GM10266 (cell line): ENCODE measurements at regions not wholly inside any gene's neighbourhood (a gene's known extent, or its start where the extent isn't known, plus 50 kb on each side); places are given as distances from the start of the nearest gene placed in this dataset.

Experiments used
- DNase-seq: peaks from one replicate; pipeline ENCODE4 v3.0.0; 2012; ENCODE audit errors: extremely low spot score
- TF ChIP-seq, protein P1 (sequence below): IDR thresholded peaks from 2 replicates; pipeline ENCODE4 v1.5.1; 2012; ENCODE audit warnings: mild to moderate bottlenecking, low read depth; ENCODE audit not compliant: control insufficient read depth, insufficient read depth; ENCODE audit errors: missing control alignments

DNA sequence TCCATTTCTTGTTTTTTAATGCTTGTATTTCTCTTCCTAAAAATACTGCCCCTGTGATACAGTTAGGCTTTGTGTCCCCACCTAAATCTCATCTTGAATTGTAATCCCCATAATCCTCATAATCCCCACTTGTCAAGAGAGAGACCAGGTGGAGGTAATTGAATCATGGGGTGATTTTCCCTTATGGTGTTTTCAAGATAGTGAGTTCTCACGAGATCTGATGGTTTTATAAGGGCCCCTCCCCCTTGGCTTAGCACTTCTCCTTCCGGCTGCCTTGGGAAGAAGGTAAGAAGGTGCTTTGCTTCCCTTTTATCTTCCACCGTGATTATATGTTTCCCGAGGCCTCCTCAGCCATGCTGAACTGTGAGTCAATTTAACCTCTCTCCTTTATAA is 227.4 kb downstream of the MAN2A1 start:
- TF ChIP-seq, protein P1, sequence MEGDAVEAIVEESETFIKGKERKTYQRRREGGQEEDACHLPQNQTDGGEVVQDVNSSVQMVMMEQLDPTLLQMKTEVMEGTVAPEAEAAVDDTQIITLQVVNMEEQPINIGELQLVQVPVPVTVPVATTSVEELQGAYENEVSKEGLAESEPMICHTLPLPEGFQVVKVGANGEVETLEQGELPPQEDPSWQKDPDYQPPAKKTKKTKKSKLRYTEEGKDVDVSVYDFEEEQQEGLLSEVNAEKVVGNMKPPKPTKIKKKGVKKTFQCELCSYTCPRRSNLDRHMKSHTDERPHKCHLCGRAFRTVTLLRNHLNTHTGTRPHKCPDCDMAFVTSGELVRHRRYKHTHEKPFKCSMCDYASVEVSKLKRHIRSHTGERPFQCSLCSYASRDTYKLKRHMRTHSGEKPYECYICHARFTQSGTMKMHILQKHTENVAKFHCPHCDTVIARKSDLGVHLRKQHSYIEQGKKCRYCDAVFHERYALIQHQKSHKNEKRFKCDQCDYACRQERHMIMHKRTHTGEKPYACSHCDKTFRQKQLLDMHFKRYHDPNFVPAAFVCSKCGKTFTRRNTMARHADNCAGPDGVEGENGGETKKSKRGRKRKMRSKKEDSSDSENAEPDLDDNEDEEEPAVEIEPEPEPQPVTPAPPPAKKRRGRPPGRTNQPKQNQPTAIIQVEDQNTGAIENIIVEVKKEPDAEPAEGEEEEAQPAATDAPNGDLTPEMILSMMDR = no peak
- no peak for DNase-seq

DNA sequence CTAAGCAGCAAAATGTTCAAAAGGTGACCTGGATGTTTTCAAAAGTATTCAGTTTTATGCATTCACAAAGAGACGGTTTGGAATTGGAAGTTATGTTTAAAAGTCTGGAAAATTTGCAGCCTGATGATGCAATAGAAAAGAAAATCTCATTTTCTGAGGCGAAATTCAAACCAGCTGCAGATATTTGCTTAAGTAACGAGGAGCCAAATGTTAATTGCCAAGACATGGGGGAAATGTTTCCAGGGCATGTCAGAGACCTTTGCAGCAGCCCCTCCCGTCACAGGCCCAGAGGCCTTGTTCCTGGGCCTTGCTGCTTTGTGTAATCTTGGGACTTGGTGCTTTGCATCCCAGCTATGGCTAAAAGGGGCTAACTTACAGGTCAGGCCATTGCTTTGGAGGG is 228.2 kb downstream of the MAN2A1 start:
- TF ChIP-seq, protein P1 = no peak
- DNase-seq = no peak

DNA sequence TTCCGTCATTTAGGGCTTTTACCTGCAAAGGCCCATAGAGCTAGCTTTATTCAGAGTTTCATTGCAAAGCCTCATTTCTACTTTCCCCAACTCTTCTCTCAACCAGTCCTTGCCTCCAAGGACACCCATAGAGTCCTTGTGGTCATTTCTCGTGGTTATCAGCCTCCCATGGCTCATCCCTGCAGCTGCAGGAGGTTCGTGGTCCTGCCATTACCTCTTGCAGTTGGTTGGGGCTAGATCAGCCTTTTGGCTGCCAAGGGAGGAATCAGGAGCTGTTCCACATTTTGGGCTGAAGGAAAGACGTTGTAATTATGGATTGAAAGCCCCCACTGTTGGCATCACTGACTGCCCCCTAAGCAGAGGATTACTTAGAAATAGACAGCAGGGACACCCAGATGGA is 231.0 kb downstream of the MAN2A1 start:
- DNase-seq = no peak
- TF ChIP-seq, protein P1 = no peak

DNA sequence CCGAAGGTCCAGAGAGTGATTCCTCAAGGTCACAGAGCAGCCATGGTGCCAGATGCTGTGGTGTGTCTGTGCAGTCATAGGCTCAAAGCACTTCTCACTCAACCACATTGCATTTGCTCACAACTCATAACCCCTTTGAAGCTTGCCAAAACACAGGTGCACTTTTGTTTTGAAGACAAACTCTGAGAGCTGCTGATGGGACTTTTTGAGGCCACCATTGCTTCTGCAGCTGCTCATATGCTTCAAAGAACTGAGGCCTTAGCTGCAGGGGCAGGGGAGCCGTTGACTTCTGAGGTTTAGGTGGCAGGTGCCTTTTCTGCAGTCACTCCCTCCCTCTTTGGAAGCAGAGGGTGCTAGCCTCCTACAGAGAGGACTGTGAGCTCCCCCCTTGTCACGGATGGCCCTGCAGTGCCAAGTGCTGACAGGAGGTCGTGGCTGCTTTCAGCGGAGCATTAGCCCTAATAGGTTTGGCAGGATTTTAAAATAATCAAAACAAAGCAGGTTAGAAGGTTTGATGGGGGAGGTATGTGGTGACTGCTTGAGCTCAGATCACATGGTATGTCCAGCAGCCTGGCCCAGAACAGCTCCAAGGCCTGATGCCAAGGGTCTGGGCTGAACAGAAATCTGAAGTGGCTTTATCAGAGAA is 232.1 kb downstream of the MAN2A1 start:
- DNase-seq = no peak
- TF ChIP-seq, protein P1 = no peak

DNA sequence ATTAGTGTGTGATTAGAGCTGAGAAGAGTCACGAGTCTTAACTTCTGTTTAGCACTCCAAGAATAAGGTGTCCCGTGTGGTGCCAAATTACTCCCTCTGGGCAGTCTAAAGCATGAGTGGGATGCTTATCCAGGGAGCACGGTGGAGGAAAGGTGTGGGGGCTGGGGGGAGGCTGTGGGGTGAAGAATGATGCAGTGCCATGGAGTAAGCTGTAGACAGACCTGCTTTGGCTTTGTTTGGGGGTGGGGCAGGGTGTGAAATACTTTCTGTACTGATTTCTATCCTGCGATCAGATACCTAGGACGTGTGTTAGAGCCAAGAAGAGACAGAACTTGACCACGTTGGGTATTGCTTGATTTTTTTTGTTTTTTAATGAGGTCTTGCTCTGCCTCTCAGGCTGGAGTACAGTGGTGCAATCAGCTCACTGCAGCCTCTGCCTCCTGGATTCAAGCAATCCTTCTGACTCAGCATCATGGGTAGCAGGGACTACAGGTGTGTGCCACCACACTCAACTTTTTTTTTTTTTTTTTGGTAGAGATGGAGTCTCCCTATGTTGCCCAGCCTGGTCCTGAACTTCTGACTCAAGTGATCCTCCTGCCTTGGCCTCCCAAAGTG is 232.8 kb downstream of the MAN2A1 start:
- DNase-seq = no peak
- TF ChIP-seq, protein P1 = no peak

DNA sequence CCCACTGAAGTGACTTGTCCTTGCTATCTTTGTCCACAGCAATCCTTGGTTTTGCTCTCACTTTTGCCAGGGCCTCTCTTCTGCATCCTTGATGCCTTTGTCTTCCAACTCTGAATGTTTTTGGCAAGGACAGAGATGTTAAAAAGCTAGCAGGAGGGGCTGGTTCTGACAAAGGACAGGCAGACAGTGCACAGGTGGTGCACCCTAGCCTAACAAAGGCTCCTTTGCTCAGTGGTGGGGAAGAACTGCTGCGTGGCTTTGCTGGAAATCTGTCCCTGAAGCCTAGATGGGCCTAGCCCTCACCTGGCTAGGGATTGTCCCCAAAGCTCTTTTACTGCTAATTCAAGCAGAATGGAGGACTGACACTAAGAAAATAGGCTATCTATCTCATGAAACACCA is 233.5 kb downstream of the MAN2A1 start:
- TF ChIP-seq, protein P1 = no peak
- no peak for DNase-seq
